ENCODE measurements at regions not wholly inside any gene's neighbourhood (a gene's known extent, or its start where the extent isn't known, plus 50 kb on each side); places are given as distances from the start of the nearest gene placed in this dataset.

GRCh38 chr5:6843335-6843734, 130.1 kb downstream of the TENT4A start:
- intact Hi-C loops (cut with micrococcal nuclease), result no loop called here
- no peak overlapping the region for H2AK5ac ChIP-seq (ENCODE audit: low read depth, low read length)
- H3K27me3 ChIP-seq (ENCODE audit: control insufficient read depth, insufficient read depth, low read length), result no peaks in the 10 kb centered on the region
- H3K9me1 ChIP-seq (ENCODE audit: insufficient read depth, low read length), result no peaks in the 10 kb centered on the region
- H2BK5ac ChIP-seq (ENCODE audit: low read depth, low read length, poor library complexity, severe bottlenecking), result no peak overlapping the region
- H3K9me3 ChIP-seq (ENCODE audit: control insufficient read depth, insufficient read depth, low read length), result peaks cover 8% of the 10 kb centered on the region
- no peak overlapping the region for H3K18ac ChIP-seq (ENCODE audit: low read depth, low read length)
- H3K4me3 ChIP-seq (ENCODE audit: insufficient read depth, low read depth, low read length), result no peak overlapping the region
- H3K14ac ChIP-seq (replicated peaks; ENCODE audit: low read depth, low read length), result no peak overlapping the region
- H3K56ac ChIP-seq (ENCODE audit: extremely low read depth, insufficient read depth, low read length), result no peak overlapping the region
- H4K20me1 ChIP-seq (ENCODE audit: insufficient read depth, low read length), result no peaks in the 10 kb centered on the region
- no peak overlapping the region for H4K91ac ChIP-seq (ENCODE audit: insufficient read depth, low read depth, low read length)
- CTCF ChIA-PET, result no interaction called here
- no peak overlapping the region for H3K4ac ChIP-seq (ENCODE audit: low read depth, low read length)
- no CpG with 5 or more reads among the region's 2 CpGs for WGBS, 2 experiments (ENCODE audit: extremely low coverage in 2 of 2, insufficient read length in 1 of 2)
- POLR2A ChIA-PET (ENCODE audit: unreplicated experiment), result no interaction called here
- no peak overlapping the region for H3K9ac ChIP-seq (ENCODE audit: low read depth, low read length)
- no peak overlapping the region for H2BK15ac ChIP-seq (ENCODE audit: low read depth, low read length)
- H4K8ac ChIP-seq (ENCODE audit: low read depth in 2 of 2, low read length in 2 of 2), result no peak overlapping the region
- H3K23ac ChIP-seq (ENCODE audit: low read depth, low read length), result no peak overlapping the region
- H2BK20ac ChIP-seq (ENCODE audit: low read depth, low read length), result no peak overlapping the region
- TF ChIP-seq MAFK (IDR thresholded peaks at IDR 0.05; ENCODE audit: low read depth, low read length), result no peak
- TF ChIP-seq MXI1 (IDR thresholded peaks at IDR 0.05; ENCODE audit: borderline replicate concordance, low read depth, low read length), result no peak
- TF ChIP-seq RCOR1 (IDR thresholded peaks at IDR 0.05; ENCODE audit: insufficient replicate concordance, low read length), result no peak
- TF ChIP-seq RFX5 (IDR thresholded peaks at IDR 0.05; ENCODE audit: low read depth, low read length), result no peak
- TF ChIP-seq POLR2A (IDR thresholded peaks at IDR 0.05; ENCODE audit: low read depth, low read length), result no peak
- no peak for TF ChIP-seq USF2 (IDR thresholded peaks at IDR 0.05; ENCODE audit: low read depth, low read length)
- no peak for TF ChIP-seq SMC3 (IDR thresholded peaks at IDR 0.05; ENCODE audit: low read depth, low read length)
- no peak for TF ChIP-seq MAZ (IDR thresholded peaks at IDR 0.05; ENCODE audit: borderline replicate concordance, low read depth, low read length)
- no peak for TF ChIP-seq RAD21 (IDR thresholded peaks at IDR 0.05; ENCODE audit: low read length)
- no peak for TF ChIP-seq CTCF (conservative IDR thresholded peaks at IDR 0.05; ENCODE audit: low read depth, low read length)
- H2AFZ ChIP-seq (replicated peaks; ENCODE audit: low read length, poor library complexity), result no peak overlapping the region
- no peak overlapping the region for H3K27ac ChIP-seq (ENCODE audit: insufficient read depth, low read length)
- no peaks in the 10 kb centered on the region for H3K79me1 ChIP-seq (ENCODE audit: low read depth in 1 of 2, low read length in 2 of 2)
- no peaks in the 10 kb centered on the region for H3K4me1 ChIP-seq (ENCODE audit: control insufficient read depth, insufficient read depth, low read length)
- BruUV-seq (replicated peaks), result no TSS peak
- dilution Hi-C loops (cut with HindIII; ENCODE audit: low sequenced_read_pairs, unreplicated experiment), result no loop called here
- DNase-seq (no peak), ATAC-seq (ENCODE audit: low read depth) (no peak)
- H2AK9ac ChIP-seq (replicated peaks; ENCODE audit: low read depth, low read length, poor library complexity), result no peak overlapping the region
- no peak overlapping the region for H2BK120ac ChIP-seq (ENCODE audit: low read depth, low read length)
- in situ Hi-C loops (cut with MboI; ENCODE audit: low sequenced_read_pairs), result no loop called here
- no peak overlapping the region for H3K4me2 ChIP-seq (ENCODE audit: low read depth, low read length)
- H3K36me3 ChIP-seq (ENCODE audit: control insufficient read depth, insufficient read depth, low read length), result no peaks in the 10 kb centered on the region
- no peak overlapping the region for H4K5ac ChIP-seq (ENCODE audit: low read depth, low read length)

All from IMR-90 (cell line).